DMS53 treated with DMSO at 0.1 percent for 48 hours (cell line): ENCODE measurements at regions not wholly inside any gene's neighbourhood (a gene's known extent, or its start where the extent isn't known, plus 50 kb on each side); places are given as distances from the start of the nearest gene placed in this dataset.

Experiments
- DNase-seq: peaks from one replicate; lab custom pipeline; 2025; ENCODE audit not compliant: unreplicated experiment; lab: John Stamatoyannopoulos, UW

GRCh38 chr6:157769776-157770426, 53.1 kb upstream of the SNX9 start:
- peak; percentile 25 for DNase-seq

- no peak for DNase-seq
Observed at GRCh38 chr6:157770946-157771345, 52.1 kb upstream of the SNX9 start.

DNA sequence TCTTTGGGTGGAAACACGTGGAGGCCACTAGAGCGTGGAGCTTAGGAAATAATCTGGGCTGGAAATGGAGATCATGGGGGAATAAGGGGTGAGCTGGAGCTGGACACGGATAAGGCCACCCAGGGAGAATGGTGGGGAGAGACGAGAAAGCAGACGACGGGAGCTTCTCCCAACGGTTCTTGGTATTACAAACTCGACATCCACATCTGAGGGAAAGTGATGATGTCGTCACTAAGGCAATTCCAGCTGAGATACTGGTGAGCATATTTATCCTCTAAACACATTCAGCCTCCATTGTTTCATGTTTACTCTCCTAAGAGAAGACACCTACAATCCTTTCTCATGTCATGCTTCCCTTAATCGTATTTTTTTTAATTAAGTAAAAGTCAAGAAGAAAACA, 50.2 kb upstream of the SNX9 start:
- no peak for DNase-seq
